HL-60 (cell line): ENCODE measurements at regions not wholly inside any gene's neighbourhood (a gene's known extent, or its start where the extent isn't known, plus 50 kb on each side); places are given as distances from the start of the nearest gene placed in this dataset.

Source experiments
- DNase-seq, 2 experiments: peaks; one replicate each; pipeline ENCODE4 v3.0.0-alpha.2; 2010 to 2020; ENCODE audit warnings: low read depth in 1 of 2, low spot score in 1 of 2
- H3K27ac ChIP-seq: fragments of 250-450 bp; sonication (Bioruptor Pico); replicated peaks from 2 replicates; pipeline ENCODE4 v1.5.1; 2020; ENCODE audit warnings: mild to moderate bottlenecking, moderate library complexity
- H3K27me3 ChIP-seq: fragments of 250-450 bp; sonication (Bioruptor Pico); 2 replicates; pipeline ENCODE4 v1.5.1; 2021; ENCODE audit warnings: mild to moderate bottlenecking, moderate library complexity; ENCODE audit not compliant: insufficient read depth, poor library complexity, severe bottlenecking
- H3K4me3 ChIP-seq: replicated peaks from 2 replicates; pipeline ENCODE4 v1.5.1; 2011; ENCODE audit warnings: mild to moderate bottlenecking, control low read depth, low read length; ENCODE audit not compliant: insufficient read depth
- CTCF ChIP-seq: IDR thresholded peaks from one replicate; pipeline ENCODE4 v1.5.1; 2011; ENCODE audit warnings: low read length, control low read depth, inconsistent platforms; ENCODE audit not compliant: insufficient read depth
- GABPA ChIP-seq: IDR thresholded peaks from 2 replicates; pipeline ENCODE4 v1.6.1; 2012; ENCODE audit warnings: low read depth
- POLR2AphosphoS5 ChIP-seq: IDR thresholded peaks from 2 replicates; pipeline ENCODE4 v1.6.1; 2012; ENCODE audit warnings: low read depth
- REST ChIP-seq: IDR thresholded peaks from 2 replicates; pipeline ENCODE4 v1.6.1; 2012; ENCODE audit warnings: low read depth; ENCODE audit not compliant: insufficient replicate concordance
- SPI1 ChIP-seq: IDR thresholded peaks from 2 replicates; pipeline ENCODE4 v1.6.1; 2012; ENCODE audit warnings: low read depth, mild to moderate bottlenecking, borderline replicate concordance

GRCh38 chr2:23237147-23237546, 147.8 kb upstream of the KLHL29 start:
- no peak overlapping the region for H3K4me3 ChIP-seq
- TF ChIP-seq CTCF, result no peak
- no peak for TF ChIP-seq SPI1
- no peak for TF ChIP-seq GABPA
- no peak for TF ChIP-seq REST
- no peak for TF ChIP-seq POLR2AphosphoS5
- no peak overlapping the region for H3K27ac ChIP-seq
- H3K27me3 ChIP-seq, result no peaks in the 10 kb centered on the region
- DNase-seq, result no peak

DNA sequence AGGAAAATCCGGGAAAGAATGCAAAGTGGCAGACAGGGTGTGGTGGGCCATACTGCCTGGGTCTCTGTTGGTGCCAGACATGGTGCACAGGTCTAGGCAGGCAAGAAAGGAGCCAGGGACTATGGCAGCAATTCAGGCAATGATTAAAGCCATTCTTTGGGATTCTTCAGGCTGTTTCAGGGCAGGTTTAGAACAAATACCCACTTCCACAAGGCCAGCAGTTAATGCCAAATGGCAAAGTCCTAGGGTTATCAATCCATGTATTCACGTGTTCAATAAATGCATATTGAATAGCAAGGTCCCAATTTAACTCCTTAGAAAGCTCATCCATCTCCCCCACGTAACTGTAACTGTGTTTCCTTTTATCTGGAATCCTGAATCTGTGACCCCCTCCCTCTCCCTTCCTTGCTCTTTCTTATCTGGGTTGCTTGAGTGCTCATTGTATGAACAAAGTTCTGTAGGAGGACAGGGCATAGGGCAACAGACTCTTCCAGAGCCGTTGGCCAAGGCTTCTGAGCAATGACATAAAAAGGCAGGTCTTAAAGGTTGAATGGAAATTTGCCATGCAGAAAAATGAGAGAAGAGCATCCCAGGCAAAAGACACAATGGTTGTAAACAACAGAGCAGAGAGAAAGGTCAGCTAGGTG, 146.8 kb upstream of the KLHL29 start:
- TF ChIP-seq GABPA (no peak), POLR2AphosphoS5 (no peak), SPI1 (no peak), CTCF (no peak), REST (no peak)
- no peak overlapping the region for H3K4me3 ChIP-seq
- no peak for DNase-seq
- no peaks in the 10 kb centered on the region for H3K27me3 ChIP-seq
- H3K27ac ChIP-seq, result no peak overlapping the region

DNA sequence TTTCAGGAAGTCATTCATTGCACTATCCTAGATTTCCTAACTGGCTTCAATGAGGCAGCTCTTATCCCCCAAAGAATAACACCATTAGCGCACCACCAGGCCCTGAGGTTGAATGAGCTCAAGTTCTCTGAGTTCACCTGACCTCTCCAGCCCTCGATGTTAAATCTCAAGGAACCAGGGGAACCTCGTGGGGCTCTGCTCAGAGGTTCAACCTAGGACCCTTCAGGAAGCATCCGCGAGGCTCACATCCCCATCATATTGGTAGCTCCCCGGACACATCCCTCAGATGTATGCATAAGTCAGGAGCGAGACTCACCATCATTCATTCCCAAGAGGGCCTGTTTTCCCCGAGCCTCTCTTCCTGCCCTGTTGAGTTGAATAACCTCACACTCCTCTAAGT, 145.6 kb upstream of the KLHL29 start:
- no peaks in the 10 kb centered on the region for H3K27me3 ChIP-seq
- no peak overlapping the region for H3K4me3 ChIP-seq
- DNase-seq, result no peak
- no peak overlapping the region for H3K27ac ChIP-seq
- TF ChIP-seq POLR2AphosphoS5, result no peak
- TF ChIP-seq SPI1, result no peak
- TF ChIP-seq GABPA, result no peak
- no peak for TF ChIP-seq REST
- TF ChIP-seq CTCF, result no peak
